ENCODE measurements at regions not wholly inside any gene's neighbourhood (a gene's known extent, or its start where the extent isn't known, plus 50 kb on each side); places are given as distances from the start of the nearest gene placed in this dataset.

GRCh38 chr5:15215056-15215455 is 284.9 kb upstream of the FBXL7 start:
- DNase-seq (no peak), ATAC-seq (no peak)
- Histone ChIP-seq H3K36me3 (ENCODE audit: insufficient read depth in 1 of 2, low read depth in 1 of 2) (no peaks in the 10 kb centered on the region), H3K27ac (no peak overlapping the region), H3K4me3 (no peak overlapping the region), H3K27me3 (ENCODE audit: insufficient read depth in 3 of 3, low read length in 2 of 3) (no peaks in the 10 kb centered on the region), H3K4me1 (no peaks in the 10 kb centered on the region), H3K9me3 (no peaks in the 10 kb centered on the region)
- no peak for TF ChIP-seq CTCF (IDR thresholded peaks at IDR 0.05)
- 47 to 60% (median 59%) methylated on average over 2 of the region's 2 CpGs for WGBS, 3 donors
- intact Hi-C loops (cut with DNase I) = no loop called here

- 97 to 100% (median 99%) methylated on average over 1 of the region's 1 CpG for WGBS, 3 donors
- Histone ChIP-seq H3K4me1 (no peaks in the 10 kb centered on the region), H3K27me3 (ENCODE audit: insufficient read depth in 3 of 3, low read length in 2 of 3) (no peaks in the 10 kb centered on the region), H3K4me3 (no peak overlapping the region), H3K27ac (no peak overlapping the region), H3K36me3 (ENCODE audit: insufficient read depth in 1 of 2, low read depth in 1 of 2) (no peaks in the 10 kb centered on the region), H3K9me3 (no peaks in the 10 kb centered on the region)
- no peak for TF ChIP-seq CTCF (IDR thresholded peaks at IDR 0.05)
- ATAC-seq = no peak
- intact Hi-C loops (cut with DNase I) = no loop called here
- DNase-seq = no peak
Observed at GRCh38 chr5:15214010-15214409, 286.0 kb upstream of the FBXL7 start.

- intact Hi-C loops (cut with DNase I) = no loop called here
- H3K4me1 ChIP-seq = no peaks in the 10 kb centered on the region
- WGBS, 3 donors = 53 to 65% (median 53%) methylated on average over 3 of the region's 3 CpGs
- ATAC-seq (no peak), DNase-seq (no peak)
- H3K27ac ChIP-seq = no peak overlapping the region
- H3K4me3 ChIP-seq = no peak overlapping the region
- no peaks in the 10 kb centered on the region for H3K36me3 ChIP-seq (ENCODE audit: insufficient read depth in 1 of 2, low read depth in 1 of 2)
- no peaks in the 10 kb centered on the region for H3K9me3 ChIP-seq
- H3K27me3 ChIP-seq (ENCODE audit: insufficient read depth in 3 of 3, low read length in 2 of 3) = no peaks in the 10 kb centered on the region
- no peak for TF ChIP-seq CTCF (IDR thresholded peaks at IDR 0.05)
Observed at GRCh38 chr5:15209053-15209762, 290.8 kb upstream of the FBXL7 start.

- DNase-seq (no peak), ATAC-seq (no peak)
- Histone ChIP-seq H3K4me3 (no peak overlapping the region), H3K4me1 (no peaks in the 10 kb centered on the region), H3K27ac (no peak overlapping the region), H3K36me3 (ENCODE audit: insufficient read depth in 1 of 2, low read depth in 1 of 2) (no peaks in the 10 kb centered on the region), H3K27me3 (ENCODE audit: insufficient read depth in 3 of 3, low read length in 2 of 3) (no peaks in the 10 kb centered on the region), H3K9me3 (no peaks in the 10 kb centered on the region)
- intact Hi-C loops (cut with DNase I) = no loop called here
- WGBS, 3 donors = 95 to 100% (median 96%) methylated on average over 1 of the region's 1 CpG
- TF ChIP-seq CTCF (IDR thresholded peaks at IDR 0.05) = no peak
Observed at GRCh38 chr5:15206133-15206532, 293.8 kb upstream of the FBXL7 start.

GRCh38 chr5:15203376-15203775 is 296.6 kb upstream of the FBXL7 start:
- no peaks in the 10 kb centered on the region for H3K9me3 ChIP-seq
- no peak overlapping the region for H3K4me3 ChIP-seq
- DNase-seq (no peak), ATAC-seq (no peak)
- intact Hi-C loops (cut with DNase I) = no loop called here
- no peak for TF ChIP-seq CTCF (IDR thresholded peaks at IDR 0.05)
- H3K4me1 ChIP-seq = no peaks in the 10 kb centered on the region
- H3K27ac ChIP-seq = no peak overlapping the region
- no peaks in the 10 kb centered on the region for H3K36me3 ChIP-seq (ENCODE audit: insufficient read depth in 1 of 2, low read depth in 1 of 2)
- H3K27me3 ChIP-seq (ENCODE audit: insufficient read depth in 3 of 3, low read length in 2 of 3) = no peaks in the 10 kb centered on the region
- WGBS, 3 donors = 86 to 96% (median 90%) methylated on average over 1 of the region's 1 CpG
